HG03039 (cell line): ENCODE measurements at regions not wholly inside any gene's neighbourhood (a gene's known extent, or its start where the extent isn't known, plus 50 kb on each side); places are given as distances from the start of the nearest gene placed in this dataset.
"Not testable (repeated sequence)": the region's sequence is repeated elsewhere in the genome, so short reads cannot be mapped to it uniquely, and the experiment has no call there.

Source experiments
- ATAC-seq: cut with Tn5 transposase; IDR thresholded peaks from one replicate; pipeline ENCODE4 v1.9.1; 2021; ENCODE audit warnings: mild to moderate bottlenecking, moderate library complexity; ENCODE audit not compliant: unreplicated experiment

DNA sequence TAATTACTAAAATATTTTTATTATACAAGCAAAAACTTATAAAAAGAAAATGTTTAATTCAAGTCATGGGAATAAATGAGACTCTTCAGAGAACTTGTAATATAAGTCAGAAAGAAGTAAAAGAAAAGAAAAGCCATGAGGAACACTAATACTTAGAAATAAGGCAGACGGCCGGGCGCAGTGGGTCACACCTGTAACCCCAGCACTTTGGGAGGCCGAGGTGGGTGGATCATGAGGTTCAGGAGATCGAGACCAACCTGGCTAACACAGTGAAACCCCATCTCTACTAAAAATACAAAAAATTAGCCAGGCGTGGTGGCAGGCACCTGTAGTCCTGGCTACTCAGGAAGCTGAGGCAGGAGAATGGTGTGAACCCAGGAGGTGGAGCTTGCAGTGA lies 528.6 kb downstream of the IRS2 start:
- ATAC-seq: not testable (repeated sequence)
